GM23338 (cell line): ENCODE measurements at regions not wholly inside any gene's neighbourhood (a gene's known extent, or its start where the extent isn't known, plus 50 kb on each side); places are given as distances from the start of the nearest gene placed in this dataset.

Source experiments
- CREB1 ChIP-seq: fragments of 250-450 bp; sonication (Bioruptor Pico); IDR thresholded peaks from 2 replicates; pipeline ENCODE4 v1.5.0; 2020; ENCODE audit warnings: low read depth, mild to moderate bottlenecking, moderate library complexity
- CTCF ChIP-seq, 2 experiments: fragments of 200-600 bp in 1 of 2; sonication (generic) in 1 of 2; conservative IDR thresholded peaks; 2 replicates each; pipeline versions ENCODE4 v1.5.1 to v1.6.1; 2016 to 2017; ENCODE audit warnings: antibody characterized with exemption in 2 of 2, low read depth in 2 of 2, mild to moderate bottlenecking in 2 of 2, moderate library complexity in 1 of 2
- EZH2 ChIP-seq: fragments of 200-600 bp; sonication (generic); IDR thresholded peaks from one replicate; pipeline ENCODE4 v1.8.0; 2017; ENCODE audit warnings: antibody characterized with exemption, mild to moderate bottlenecking, low read depth; ENCODE audit not compliant: unreplicated experiment
- JUNB ChIP-seq: IDR thresholded peaks from one replicate; pipeline ENCODE4 v1.6.1; 2016; ENCODE audit warnings: antibody characterized with exemption; ENCODE audit not compliant: unreplicated experiment
- NANOG ChIP-seq: IDR thresholded peaks from 2 replicates; pipeline ENCODE4 v1.6.1; 2016; ENCODE audit warnings: antibody characterized with exemption, borderline replicate concordance
- POLR2AphosphoS5 ChIP-seq: IDR thresholded peaks from 2 replicates; pipeline ENCODE4 v1.6.1; 2016; ENCODE audit warnings: antibody characterized with exemption, low read depth

DNA sequence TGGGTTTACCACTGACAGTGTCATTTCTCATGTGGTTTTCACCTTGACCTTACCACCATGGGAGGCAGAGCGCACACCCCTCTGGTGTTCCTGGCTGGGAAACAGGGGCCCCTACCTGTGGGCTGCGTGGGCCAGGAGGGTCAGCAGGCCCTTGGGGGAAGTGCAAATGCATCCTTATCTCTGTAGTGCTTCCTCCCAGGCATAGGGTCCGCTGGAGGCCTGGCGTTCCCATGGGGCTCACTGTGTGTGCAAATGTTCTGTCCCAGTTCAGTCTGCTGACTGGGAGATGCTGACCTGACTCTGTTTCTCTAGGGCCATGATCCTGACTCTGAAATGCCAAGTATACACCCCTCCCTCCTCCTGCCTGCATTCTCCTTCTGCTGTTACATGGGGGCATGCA is 81.3 kb downstream of the SLC25A47 start:
- TF ChIP-seq NANOG (no peak), CTCF (conservative IDR thresholded peaks at IDR 0.05; ENCODE audit: low read depth in 2 of 2) (no peak), CREB1 (CRISPR knock-in tag) (no peak), POLR2AphosphoS5 (no peak), EZH2 (no peak), JUNB (no peak)
